Stomach smooth muscle (tissue), 2 donors: ENCODE measurements at regions not wholly inside any gene's neighbourhood (a gene's known extent, or its start where the extent isn't known, plus 50 kb on each side); places are given as distances from the start of the nearest gene placed in this dataset.

ENCODE experiments used
- H3K27ac ChIP-seq: one replicate; pipeline ENCODE4 v1.7.0; 2013; ENCODE audit warnings: mild to moderate bottlenecking, low read length, inconsistent platforms
- H3K27me3 ChIP-seq, 2 donors: one replicate each; pipeline ENCODE4 v1.7.0; 2013; ENCODE audit warnings: low read length in 2 of 2; ENCODE audit not compliant: insufficient read depth in 2 of 2, control insufficient read depth in 1 of 2
- H3K36me3 ChIP-seq, 2 donors: one replicate each; pipeline ENCODE4 v1.7.0; 2013; ENCODE audit warnings: low read length in 2 of 2; ENCODE audit not compliant: control insufficient read depth in 2 of 2, insufficient read depth in 2 of 2
- H3K4me1 ChIP-seq: one replicate; pipeline ENCODE4 v1.7.0; 2013; ENCODE audit warnings: low read length; ENCODE audit not compliant: control insufficient read depth, insufficient read depth
- H3K4me3 ChIP-seq, 2 donors: one replicate each; pipeline ENCODE4 v1.7.0; 2013; ENCODE audit warnings: low read length in 2 of 2
- H3K9ac ChIP-seq, 2 donors: one replicate each; pipeline ENCODE4 v1.7.0; 2013; ENCODE audit warnings: low read length in 2 of 2, mild to moderate bottlenecking in 1 of 2
- H3K9me3 ChIP-seq, 2 donors: one replicate each; pipeline ENCODE4 v1.7.0; 2013; ENCODE audit warnings: low read length in 2 of 2; ENCODE audit not compliant: control insufficient read depth in 2 of 2
- donor health status: healthy.
- donor health status: Pancreatic carcinoma.

DNA sequence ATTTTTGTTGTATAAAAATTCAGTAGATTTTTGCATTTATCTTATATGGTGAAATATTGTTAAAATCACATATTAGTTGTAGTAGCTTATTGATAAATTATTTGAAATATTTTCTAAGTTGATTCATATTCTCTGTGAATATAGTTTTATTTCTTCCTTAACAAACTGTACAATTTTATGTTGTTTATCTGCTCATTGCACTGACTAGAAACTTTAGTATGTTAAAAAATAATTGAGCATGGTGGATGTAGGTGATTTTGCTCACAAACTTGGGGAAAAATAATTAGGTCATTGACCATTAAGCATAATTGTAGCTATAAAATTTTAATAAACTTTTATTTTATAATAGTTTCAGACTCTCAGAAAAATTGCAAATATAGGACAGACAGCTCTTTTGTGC lies 1445.3 kb upstream of the MIR17HG start:
- no peaks in the 10 kb centered on the region for H3K9me3 ChIP-seq

GRCh38 chr13:89903115-89903514 lies 1444.4 kb upstream of the MIR17HG start:
- H3K27ac ChIP-seq = no peak overlapping the region
- H3K9ac ChIP-seq = no peak overlapping the region
- H3K36me3 ChIP-seq = no peaks in the 10 kb centered on the region
- H3K9me3 ChIP-seq = no peaks in the 10 kb centered on the region
- H3K4me1 ChIP-seq = no peaks in the 10 kb centered on the region
- no peaks in the 10 kb centered on the region for H3K27me3 ChIP-seq
- no peak overlapping the region for H3K4me3 ChIP-seq

More for the DNA sequence above, 1445.3 kb upstream of the MIR17HG start:
- no peaks in the 10 kb centered on the region for H3K27me3 ChIP-seq
- H3K9ac ChIP-seq = no peak overlapping the region
- H3K36me3 ChIP-seq = no peaks in the 10 kb centered on the region
- no peaks in the 10 kb centered on the region for H3K4me1 ChIP-seq
- no peak overlapping the region for H3K4me3 ChIP-seq
- no peak overlapping the region for H3K27ac ChIP-seq

DNA sequence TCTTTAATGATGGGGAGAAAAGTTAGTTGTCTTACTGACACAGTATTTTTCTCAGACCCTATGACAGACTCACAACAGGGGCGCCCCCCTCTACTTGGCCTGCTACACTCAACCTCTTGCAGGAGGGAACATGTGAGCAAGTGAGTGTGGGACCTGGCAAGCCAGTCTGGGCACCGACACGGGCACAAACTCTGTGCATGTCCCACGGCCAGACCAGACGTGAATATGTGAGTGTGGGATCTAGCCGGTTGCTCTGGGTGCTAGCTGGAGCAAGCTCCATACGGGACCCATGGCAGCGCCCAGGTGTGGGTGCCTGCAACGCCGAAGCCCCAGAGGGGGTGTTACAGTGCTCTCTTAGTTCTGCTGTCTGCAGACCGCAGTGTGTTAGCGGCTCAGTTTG lies 1437.3 kb upstream of the MIR17HG start:
- no peak overlapping the region for H3K27ac ChIP-seq

DNA sequence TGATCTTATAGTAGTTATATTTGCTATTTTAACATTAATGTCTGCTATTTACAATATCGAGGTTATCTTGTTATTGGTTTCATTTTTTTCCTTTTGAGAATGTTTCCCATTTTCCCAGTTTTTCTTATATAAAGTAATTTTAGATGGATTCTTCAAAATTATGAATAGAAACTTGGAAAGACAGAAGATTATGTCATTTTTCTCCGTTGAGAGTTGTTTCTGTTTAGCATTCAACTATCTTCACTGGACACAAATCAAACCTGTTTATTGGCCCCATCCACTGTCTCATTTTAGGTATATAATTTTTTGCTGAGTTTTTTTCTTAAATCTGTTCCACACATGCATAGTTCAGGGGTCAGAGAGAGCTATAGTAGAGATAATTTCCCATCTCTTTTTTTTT lies 1430.9 kb upstream of the MIR17HG start:
- H3K27me3 ChIP-seq = no peaks in the 10 kb centered on the region
- no peak overlapping the region for H3K9ac ChIP-seq
- no peak overlapping the region for H3K4me3 ChIP-seq
- no peaks in the 10 kb centered on the region for H3K36me3 ChIP-seq
- H3K4me1 ChIP-seq = no peaks in the 10 kb centered on the region
- H3K9me3 ChIP-seq = no peaks in the 10 kb centered on the region
- no peak overlapping the region for H3K27ac ChIP-seq

More for the DNA sequence above, 1437.3 kb upstream of the MIR17HG start:
- no peaks in the 10 kb centered on the region for H3K9me3 ChIP-seq
- no peaks in the 10 kb centered on the region for H3K4me1 ChIP-seq
- no peaks in the 10 kb centered on the region for H3K27me3 ChIP-seq
- no peak overlapping the region for H3K4me3 ChIP-seq
- H3K36me3 ChIP-seq = no peaks in the 10 kb centered on the region
- no peak overlapping the region for H3K9ac ChIP-seq

DNA sequence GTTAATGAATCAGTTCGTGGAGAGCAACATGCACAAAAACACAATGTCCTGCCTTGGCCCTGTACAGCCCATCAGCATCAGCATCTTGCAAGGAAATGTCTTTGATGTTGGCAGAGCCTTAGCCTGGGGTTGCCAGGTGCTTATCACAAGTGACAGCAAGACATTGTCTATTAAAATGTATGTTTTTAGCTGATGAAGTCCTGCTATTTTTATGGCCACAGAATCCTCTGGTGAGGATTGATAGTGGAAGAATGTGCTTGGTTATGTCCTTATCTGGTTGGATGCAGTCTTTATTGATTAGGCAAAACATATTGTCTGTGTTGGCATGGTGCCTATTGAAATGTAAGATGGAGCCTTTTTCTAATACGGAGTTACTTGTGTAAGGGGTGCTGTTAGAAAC lies 1427.0 kb upstream of the MIR17HG start:
- H3K9me3 ChIP-seq = no peaks in the 10 kb centered on the region
- H3K27ac ChIP-seq = no peak overlapping the region
- H3K27me3 ChIP-seq = no peaks in the 10 kb centered on the region
- no peaks in the 10 kb centered on the region for H3K36me3 ChIP-seq
- H3K4me3 ChIP-seq = no peak overlapping the region
- no peaks in the 10 kb centered on the region for H3K4me1 ChIP-seq
- no peak overlapping the region for H3K9ac ChIP-seq

- Histone ChIP-seq H3K4me1 (no peaks in the 10 kb centered on the region), H3K9ac (no peak overlapping the region), H3K27ac (no peak overlapping the region), H3K36me3 (no peaks in the 10 kb centered on the region), H3K4me3 (no peak overlapping the region), H3K9me3 (no peaks in the 10 kb centered on the region), H3K27me3 (no peaks in the 10 kb centered on the region)
Observed at GRCh38 chr13:89923052-89923451, 1424.4 kb upstream of the MIR17HG start.

GRCh38 chr13:89923736-89924135 lies 1423.8 kb upstream of the MIR17HG start:
- Histone ChIP-seq H3K27me3 (no peaks in the 10 kb centered on the region), H3K36me3 (no peaks in the 10 kb centered on the region), H3K27ac (no peak overlapping the region), H3K4me1 (no peaks in the 10 kb centered on the region), H3K9me3 (no peaks in the 10 kb centered on the region), H3K4me3 (no peak overlapping the region), H3K9ac (no peak overlapping the region)

GRCh38 chr13:89925107-89925506 lies 1422.4 kb upstream of the MIR17HG start:
- Histone ChIP-seq H3K4me1 (no peaks in the 10 kb centered on the region), H3K9ac (no peak overlapping the region), H3K27me3 (no peaks in the 10 kb centered on the region), H3K4me3 (no peak overlapping the region), H3K27ac (no peak overlapping the region), H3K9me3 (no peaks in the 10 kb centered on the region), H3K36me3 (no peaks in the 10 kb centered on the region)

DNA sequence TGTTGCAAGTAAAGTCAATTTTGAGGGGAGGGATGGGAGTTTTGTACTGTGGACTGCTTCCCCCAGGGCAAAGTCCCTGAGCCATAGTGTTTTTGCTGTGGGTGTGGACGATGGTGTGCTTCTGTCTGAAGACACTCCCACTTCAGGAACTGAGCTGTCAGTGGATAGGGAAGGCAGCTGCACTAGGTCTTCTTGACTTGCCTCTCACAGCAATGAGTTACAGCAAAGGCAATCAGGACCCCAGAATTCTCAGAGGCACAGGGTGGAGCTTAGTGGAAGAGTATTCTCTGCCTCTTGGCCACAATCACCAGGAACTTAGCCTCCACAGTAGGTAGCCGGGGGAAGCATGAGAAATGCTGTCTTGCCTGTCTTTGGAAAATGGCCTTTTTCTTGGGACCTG lies 1416.6 kb upstream of the MIR17HG start:
- H3K4me3 ChIP-seq = no peak overlapping the region
- H3K9me3 ChIP-seq = no peaks in the 10 kb centered on the region
- H3K4me1 ChIP-seq = no peaks in the 10 kb centered on the region
- H3K27me3 ChIP-seq = no peaks in the 10 kb centered on the region
- H3K27ac ChIP-seq = no peak overlapping the region
- no peaks in the 10 kb centered on the region for H3K36me3 ChIP-seq
- no peak overlapping the region for H3K9ac ChIP-seq

DNA sequence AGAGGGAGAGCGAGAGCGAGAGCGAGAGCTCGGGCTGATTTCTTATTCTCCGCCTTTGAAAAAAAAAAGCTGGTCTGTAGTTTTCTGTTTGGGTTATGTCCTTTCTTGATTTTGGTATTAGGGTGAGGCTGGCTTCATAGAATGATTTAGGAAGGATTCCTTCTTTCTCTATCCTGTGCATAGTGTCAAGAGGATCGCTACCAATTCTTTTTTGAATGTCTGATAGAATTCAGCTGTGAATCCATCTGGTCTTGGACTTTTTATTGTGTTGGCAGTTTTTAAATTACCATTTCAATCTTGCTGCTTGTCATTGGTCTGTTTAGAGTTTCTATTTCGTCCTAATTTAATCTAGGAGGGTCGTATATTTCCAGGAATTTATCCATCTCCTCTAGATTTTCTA lies 1414.6 kb upstream of the MIR17HG start:
- Histone ChIP-seq H3K27me3 (no peaks in the 10 kb centered on the region), H3K9me3 (no peaks in the 10 kb centered on the region), H3K9ac (no peak overlapping the region), H3K4me1 (no peaks in the 10 kb centered on the region), H3K36me3 (no peaks in the 10 kb centered on the region), H3K27ac (no peak overlapping the region), H3K4me3 (no peak overlapping the region)

DNA sequence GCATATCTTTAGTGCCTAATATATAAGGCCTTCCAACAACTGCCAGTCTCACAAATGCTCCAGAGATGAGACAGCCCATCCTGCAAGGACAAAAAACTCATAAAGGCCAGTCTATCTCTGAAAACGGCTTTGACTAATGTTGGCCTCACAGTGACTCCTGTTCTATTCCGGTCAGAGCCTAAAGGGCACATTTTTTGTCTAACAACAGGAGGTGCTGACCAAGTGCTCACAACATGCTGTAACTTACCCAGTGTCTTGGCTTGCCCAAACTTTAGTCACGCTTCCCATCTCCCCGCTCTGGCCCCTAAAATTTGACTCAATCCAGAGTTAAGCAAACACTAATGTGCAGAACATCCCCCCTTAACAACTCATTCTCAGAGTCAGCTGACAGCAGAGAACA lies 1411.2 kb upstream of the MIR17HG start:
- Histone ChIP-seq H3K9ac (no peak overlapping the region), H3K27ac (no peak overlapping the region), H3K27me3 (no peaks in the 10 kb centered on the region), H3K36me3 (no peaks in the 10 kb centered on the region), H3K9me3 (no peaks in the 10 kb centered on the region), H3K4me3 (no peak overlapping the region), H3K4me1 (no peaks in the 10 kb centered on the region)

- H3K9ac ChIP-seq = no peak overlapping the region
- H3K4me1 ChIP-seq = no peaks in the 10 kb centered on the region
- no peaks in the 10 kb centered on the region for H3K9me3 ChIP-seq
- no peaks in the 10 kb centered on the region for H3K36me3 ChIP-seq
- no peaks in the 10 kb centered on the region for H3K27me3 ChIP-seq
- no peak overlapping the region for H3K27ac ChIP-seq
- no peak overlapping the region for H3K4me3 ChIP-seq
Observed at GRCh38 chr13:89937420-89937819, 1410.1 kb upstream of the MIR17HG start.
